ENCODE measurements at regions not wholly inside any gene's neighbourhood (a gene's known extent, or its start where the extent isn't known, plus 50 kb on each side); places are given as distances from the start of the nearest gene placed in this dataset.
"Not testable (repeated sequence)": the region's sequence is repeated elsewhere in the genome, so short reads cannot be mapped to it uniquely, and the experiment has no call there.

- no peak for TF ChIP-seq CTCF (IDR thresholded peaks at IDR 0.05)
- DNase-seq (ENCODE audit: low spot score): no peak
- H3K27ac ChIP-seq: no peak overlapping the region
- H3K4me3 ChIP-seq: no peak overlapping the region
Observed at GRCh38 chr2:129918604-129919003, 60.9 kb upstream of the RAB6C start.

- no peak overlapping the region for H3K27ac ChIP-seq
- DNase-seq (ENCODE audit: low spot score): no peak
- H3K4me3 ChIP-seq: no peak overlapping the region
- no peak for TF ChIP-seq CTCF (IDR thresholded peaks at IDR 0.05)
Observed at GRCh38 chr2:129922571-129923264, 56.7 kb upstream of the RAB6C start.

- DNase-seq (ENCODE audit: low spot score): no peak
- no peak overlapping the region for H3K4me3 ChIP-seq
- H3K27ac ChIP-seq: no peak overlapping the region
- no peak for TF ChIP-seq CTCF (IDR thresholded peaks at IDR 0.05)
Observed at GRCh38 chr2:129923265-129924091, 56.0 kb upstream of the RAB6C start.

- not testable (repeated sequence) for H3K27ac ChIP-seq; H3K4me3 ChIP-seq; DNase-seq (ENCODE audit: low spot score)
Observed at GRCh38 chr2:129924115-129924514, 55.4 kb upstream of the RAB6C start.

GRCh38 chr2:129925381-129925780 is 54.1 kb upstream of the RAB6C start:
- no peak for TF ChIP-seq CTCF (IDR thresholded peaks at IDR 0.05)
- no peak for DNase-seq (ENCODE audit: low spot score)
- H3K4me3 ChIP-seq: no peak overlapping the region
- no peak overlapping the region for H3K27ac ChIP-seq

GRCh38 chr2:129927696-129928095 is 51.8 kb upstream of the RAB6C start:
- Histone ChIP-seq H3K27ac (no peak overlapping the region), H3K4me3 (no peak overlapping the region)
- DNase-seq (ENCODE audit: low spot score): no peak
- no peak for TF ChIP-seq CTCF (IDR thresholded peaks at IDR 0.05)

GRCh38 chr2:129929321-129930290 is 49.9 kb upstream of the RAB6C start:
- H3K27ac ChIP-seq: no peak overlapping the region
- no peak for TF ChIP-seq CTCF (IDR thresholded peaks at IDR 0.05)
- no peak overlapping the region for H3K4me3 ChIP-seq
- DNase-seq (ENCODE audit: low spot score): no peak

Measured in coronary artery (tissue), 2 donors.